ENCODE measurements at regions not wholly inside any gene's neighbourhood (a gene's known extent, or its start where the extent isn't known, plus 50 kb on each side); places are given as distances from the start of the nearest gene placed in this dataset.
A peak's percentile ranks its signal among the peaks of the same experiment; 100 is the strongest.
"Not testable (repeated sequence)": the region's sequence is repeated elsewhere in the genome, so short reads cannot be mapped to it uniquely, and the experiment has no call there.

- no peak for DNase-seq (ENCODE audit: low spot score)
Measured at GRCh38 chr2:48190230-48190629, 124.3 kb upstream of the FOXN2 start.

GRCh38 chr2:48194641-48195040 lies 119.8 kb upstream of the FOXN2 start:
- DNase-seq (ENCODE audit: low spot score), result no peak

- DNase-seq (ENCODE audit: low spot score), result no peak
Measured at GRCh38 chr2:48195169-48195568, 119.3 kb upstream of the FOXN2 start.

GRCh38 chr2:48197618-48198017 lies 116.9 kb upstream of the FOXN2 start:
- no peak for DNase-seq (ENCODE audit: low spot score)

GRCh38 chr2:48198371-48198770 lies 116.1 kb upstream of the FOXN2 start:
- DNase-seq (ENCODE audit: low spot score), result no peak

GRCh38 chr2:48199070-48199469 lies 115.4 kb upstream of the FOXN2 start:
- DNase-seq (ENCODE audit: low spot score), result no peak

GRCh38 chr2:48200620-48201293 lies 113.7 kb upstream of the FOXN2 start:
- DNase-seq (ENCODE audit: low spot score), result no peak

GRCh38 chr2:48201435-48201834 lies 113.0 kb upstream of the FOXN2 start:
- not testable (repeated sequence) for DNase-seq (ENCODE audit: low spot score)

- no peak for DNase-seq (ENCODE audit: low spot score)
Measured at GRCh38 chr2:48202863-48203642, 111.4 kb upstream of the FOXN2 start.

- no peak for DNase-seq (ENCODE audit: low spot score)
Measured at GRCh38 chr2:48203668-48204067, 110.8 kb upstream of the FOXN2 start.

- DNase-seq (ENCODE audit: low spot score), result no peak
Measured at GRCh38 chr2:48204750-48205136, 109.7 kb upstream of the FOXN2 start.

- DNase-seq (ENCODE audit: low spot score), result peak; percentile 15
Measured at GRCh38 chr2:48205137-48205798, 109.2 kb upstream of the FOXN2 start.

GRCh38 chr2:48206056-48206656 lies 108.3 kb upstream of the FOXN2 start:
- DNase-seq (ENCODE audit: low spot score), result peak; percentile 30

- no peak for DNase-seq (ENCODE audit: low spot score)
Measured at GRCh38 chr2:48207201-48207641, 107.3 kb upstream of the FOXN2 start.

GRCh38 chr2:48207851-48208250 lies 106.6 kb upstream of the FOXN2 start:
- no peak for DNase-seq (ENCODE audit: low spot score)

- DNase-seq (ENCODE audit: low spot score), result peak; percentile 65
Measured at GRCh38 chr2:48209214-48209885, 105.1 kb upstream of the FOXN2 start.

GRCh38 chr2:48210189-48210588 lies 104.3 kb upstream of the FOXN2 start:
- no peak for DNase-seq (ENCODE audit: low spot score)

GRCh38 chr2:48213646-48214045 lies 100.8 kb upstream of the FOXN2 start:
- no peak for DNase-seq (ENCODE audit: low spot score)

- DNase-seq (ENCODE audit: low spot score), result no peak
Measured at GRCh38 chr2:48218169-48218568, 96.3 kb upstream of the FOXN2 start.

- no peak for DNase-seq (ENCODE audit: low spot score)
Measured at GRCh38 chr2:48219234-48219554, 95.3 kb upstream of the FOXN2 start.

GRCh38 chr2:48219555-48220436 lies 94.7 kb upstream of the FOXN2 start:
- DNase-seq (ENCODE audit: low spot score), result no peak
